HG02852 (cell line): ENCODE measurements at regions not wholly inside any gene's neighbourhood (a gene's known extent, or its start where the extent isn't known, plus 50 kb on each side); places are given as distances from the start of the nearest gene placed in this dataset.
A peak's percentile ranks its signal among the peaks of the same experiment; 100 is the strongest.
"Not testable (repeated sequence)": the region's sequence is repeated elsewhere in the genome, so short reads cannot be mapped to it uniquely, and the experiment has no call there.

Experiments used
- ATAC-seq: cut with Tn5 transposase; IDR thresholded peaks from one replicate; pipeline ENCODE4 v1.9.1; 2021; ENCODE audit warnings: mild to moderate bottlenecking, moderate library complexity; ENCODE audit not compliant: unreplicated experiment

DNA sequence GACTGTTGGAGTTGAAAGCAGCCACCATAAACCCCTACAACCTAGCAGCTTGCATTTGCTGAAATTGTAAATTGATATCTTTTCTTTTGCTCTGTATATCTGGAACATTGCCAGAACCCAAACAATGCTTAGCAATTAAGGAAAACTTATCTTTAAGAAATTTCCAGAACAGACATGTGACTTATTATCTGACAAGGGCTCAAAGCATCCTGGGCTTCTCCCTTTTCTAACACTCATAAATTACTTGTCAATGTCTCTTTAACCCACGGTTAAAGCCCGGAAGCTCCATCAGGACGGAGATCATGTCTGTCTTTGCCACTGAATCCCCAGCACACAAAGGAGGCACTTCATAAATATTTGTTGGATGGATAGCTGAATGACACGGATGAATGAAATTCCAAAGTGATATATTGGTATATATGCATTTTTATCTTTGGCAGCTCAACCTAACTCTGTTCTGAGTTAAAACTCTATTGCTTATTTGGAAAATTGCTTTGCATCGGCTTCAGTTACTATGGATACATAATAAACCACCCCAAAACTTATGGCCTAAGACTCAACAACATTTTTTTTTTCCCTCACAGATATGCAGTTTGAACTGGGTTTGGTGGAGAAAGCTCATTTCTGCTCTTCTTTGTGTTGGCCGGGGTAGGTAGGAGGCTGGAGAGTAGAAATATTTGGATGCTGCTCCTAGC is 103.1 kb upstream of the CLINT1 start:
- ATAC-seq = no peak

GRCh38 chr5:157961176-157961575 is 102.2 kb upstream of the CLINT1 start:
- no peak for ATAC-seq

DNA sequence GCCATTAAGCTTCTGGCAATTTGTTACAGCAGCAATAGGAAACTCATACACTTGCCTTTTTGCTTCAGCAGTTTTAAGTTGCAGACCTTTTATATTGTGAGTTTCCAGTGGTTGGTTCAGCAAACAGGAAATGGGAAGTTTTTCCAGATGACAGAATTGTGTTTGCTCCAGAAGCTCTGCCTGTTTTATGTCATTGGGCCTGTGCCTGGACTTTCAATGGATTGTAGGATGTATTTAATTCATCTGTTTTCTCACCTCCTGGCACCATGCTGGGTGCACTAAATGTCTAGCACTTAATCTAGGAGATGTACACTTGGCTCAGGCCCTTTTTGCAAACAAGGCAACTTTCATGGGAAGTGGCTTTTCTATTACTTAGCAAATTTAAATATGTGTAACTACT is 100.4 kb upstream of the CLINT1 start:
- no peak for ATAC-seq

GRCh38 chr5:157956271-157956885 is 97.4 kb upstream of the CLINT1 start:
- no peak for ATAC-seq

- ATAC-seq = no peak
Measured at GRCh38 chr5:157955541-157956172, 96.7 kb upstream of the CLINT1 start.

- no peak for ATAC-seq
Measured at GRCh38 chr5:157952374-157952685, 93.4 kb upstream of the CLINT1 start.

- no peak for ATAC-seq
Measured at GRCh38 chr5:157951673-157952373, 92.9 kb upstream of the CLINT1 start.

- ATAC-seq = no peak
Measured at GRCh38 chr5:157949520-157949919, 90.6 kb upstream of the CLINT1 start.

GRCh38 chr5:157948738-157949410 is 89.9 kb upstream of the CLINT1 start:
- ATAC-seq = peak; percentile 86

DNA sequence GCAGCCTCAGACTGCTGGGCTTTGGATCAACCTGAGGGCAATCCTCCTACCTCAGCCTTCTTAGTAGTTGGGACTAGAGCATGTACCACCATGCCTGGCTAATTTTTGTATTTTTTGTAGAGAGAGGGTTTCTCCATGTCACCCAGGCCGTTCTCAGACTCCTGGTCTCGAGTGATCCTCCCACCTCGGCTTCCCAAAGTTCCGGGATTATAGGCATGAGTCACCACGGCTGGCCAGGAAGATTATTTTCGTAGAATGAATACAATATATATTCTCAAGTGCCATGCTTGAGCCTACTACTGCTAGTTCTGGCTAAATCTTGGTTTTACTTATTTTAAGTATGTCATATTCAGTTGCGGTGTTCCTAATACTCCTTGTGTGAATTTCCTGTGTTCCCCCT is 88.2 kb upstream of the CLINT1 start:
- no peak for ATAC-seq

DNA sequence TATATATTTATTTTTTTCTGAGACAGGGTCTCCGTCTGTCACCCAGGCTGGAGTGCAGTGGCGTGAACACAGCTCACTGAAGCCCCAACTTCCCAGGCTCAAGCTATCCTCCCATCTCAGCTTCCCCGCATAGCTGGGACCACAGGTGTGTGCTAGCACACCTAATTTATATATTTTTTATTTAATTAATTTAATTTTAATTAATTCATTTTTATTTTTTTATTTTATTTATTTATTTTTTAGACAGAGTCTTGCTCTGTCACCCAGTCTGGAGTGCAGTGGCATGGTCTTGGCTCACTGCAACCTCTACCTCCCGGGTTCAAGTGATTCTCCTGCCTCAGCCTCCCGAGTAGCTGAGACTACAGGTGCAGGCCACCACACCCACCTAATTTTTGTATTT is 86.9 kb upstream of the CLINT1 start:
- not testable (repeated sequence) for ATAC-seq

GRCh38 chr5:157944938-157945337 is 86.0 kb upstream of the CLINT1 start:
- no peak for ATAC-seq

GRCh38 chr5:157944077-157944633 is 85.2 kb upstream of the CLINT1 start:
- no peak for ATAC-seq

DNA sequence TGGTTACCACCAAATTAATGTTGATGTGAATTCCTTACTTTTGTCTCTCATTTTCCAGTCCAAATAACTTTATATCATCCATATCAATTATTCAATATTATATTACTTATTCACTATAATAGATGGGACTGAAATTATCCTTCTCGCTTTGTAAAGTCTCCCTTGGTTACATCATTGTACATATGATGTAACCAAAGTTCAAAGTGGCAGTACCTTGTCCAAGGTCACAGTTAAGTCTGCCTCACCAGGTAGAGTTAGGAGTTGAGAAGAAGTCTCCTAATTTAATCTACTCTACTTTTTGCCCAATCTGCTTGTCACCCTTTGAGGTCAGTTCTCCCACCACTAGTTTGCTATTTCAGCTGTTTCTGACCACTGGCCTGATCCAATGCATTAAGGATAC is 83.7 kb upstream of the CLINT1 start:
- no peak for ATAC-seq

- ATAC-seq = no peak
Measured at GRCh38 chr5:157941616-157942015, 82.7 kb upstream of the CLINT1 start.

- ATAC-seq = not testable (repeated sequence)
Measured at GRCh38 chr5:157938101-157938500, 79.2 kb upstream of the CLINT1 start.

GRCh38 chr5:157936776-157937501 is 78.0 kb upstream of the CLINT1 start:
- not testable (repeated sequence) for ATAC-seq

DNA sequence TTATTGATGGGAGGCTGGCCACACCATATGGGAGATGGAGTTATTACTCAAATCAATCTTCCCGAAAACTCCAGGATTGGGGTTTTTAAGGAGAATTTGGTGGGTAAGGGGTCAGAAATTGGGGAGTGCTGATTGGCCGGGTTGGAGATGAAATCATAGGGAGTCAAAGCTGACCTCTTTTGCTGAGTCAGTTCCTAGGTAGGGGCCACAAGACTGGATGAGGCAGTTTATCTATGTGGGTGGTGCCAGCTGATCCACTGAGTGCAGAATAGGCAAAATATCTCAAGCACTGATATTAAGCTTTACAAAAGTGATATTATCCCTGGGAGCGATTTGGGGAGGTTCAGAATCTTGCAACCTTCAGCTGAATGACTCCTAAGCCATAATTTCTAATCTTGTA is 75.7 kb upstream of the CLINT1 start:
- no peak for ATAC-seq

GRCh38 chr5:157933005-157933404 is 74.1 kb upstream of the CLINT1 start:
- ATAC-seq = no peak

DNA sequence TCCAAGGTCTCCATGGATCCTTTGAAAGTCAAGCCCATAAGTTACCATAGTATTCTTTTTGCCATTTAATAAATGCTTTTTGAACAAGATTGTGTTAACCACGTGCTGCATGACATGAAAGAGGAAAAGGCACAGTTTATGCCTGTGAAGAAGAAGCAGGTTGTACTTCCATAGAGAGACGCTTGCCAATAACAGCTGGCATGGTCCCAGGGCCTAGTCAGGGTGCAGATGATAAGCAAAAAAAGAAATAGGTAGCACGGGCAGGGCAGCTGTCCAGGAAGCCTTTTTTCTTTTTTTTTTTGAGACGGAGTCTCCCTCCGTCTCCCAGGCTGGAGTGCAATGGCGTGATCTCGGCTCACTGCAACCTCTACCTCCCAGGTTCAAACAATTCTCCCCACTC is 71.8 kb upstream of the CLINT1 start:
- no peak for ATAC-seq
